Breast epithelium (tissue), 3 donors: ENCODE measurements at regions not wholly inside any gene's neighbourhood (a gene's known extent, or its start where the extent isn't known, plus 50 kb on each side); places are given as distances from the start of the nearest gene placed in this dataset.

ENCODE experiments used
- POLR2AphosphoS5 ChIP-seq, 3 donors: sonication (generic); formaldehyde crosslinking; IDR thresholded peaks; one replicate each; pipeline ENCODE4 v1.6.1; 2017; ENCODE audit warnings: antibody characterized with exemption in 3 of 3
- TF ChIP-seq, protein P1 (sequence below), 3 donors: fragments of 450-650 bp; IDR thresholded peaks; one replicate each; pipeline ENCODE4 v1.5.1; 2016 to 2017; ENCODE audit warnings: antibody characterized with exemption in 3 of 3, mild to moderate bottlenecking in 3 of 3, moderate library complexity in 3 of 3

DNA sequence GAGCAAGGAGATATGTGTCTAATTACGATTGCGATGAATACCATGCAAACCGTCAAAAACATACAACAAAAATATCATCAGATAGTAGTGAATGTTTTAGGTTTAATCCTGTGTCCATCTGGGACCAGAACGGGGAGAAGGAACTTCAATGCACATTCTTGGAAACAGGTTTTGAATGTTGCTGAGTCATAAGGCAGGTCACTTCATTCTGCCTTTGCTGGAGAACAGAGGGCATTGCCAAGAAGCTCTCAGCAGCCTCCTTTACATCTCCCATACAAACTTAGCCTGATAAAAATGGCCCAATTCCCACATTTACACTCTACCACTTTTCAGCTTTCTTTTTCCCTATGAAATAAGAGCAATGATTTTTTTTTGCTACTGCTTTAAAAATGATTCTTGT is 78.0 kb upstream of the KCNJ6 start:
- TF ChIP-seq, protein P1, sequence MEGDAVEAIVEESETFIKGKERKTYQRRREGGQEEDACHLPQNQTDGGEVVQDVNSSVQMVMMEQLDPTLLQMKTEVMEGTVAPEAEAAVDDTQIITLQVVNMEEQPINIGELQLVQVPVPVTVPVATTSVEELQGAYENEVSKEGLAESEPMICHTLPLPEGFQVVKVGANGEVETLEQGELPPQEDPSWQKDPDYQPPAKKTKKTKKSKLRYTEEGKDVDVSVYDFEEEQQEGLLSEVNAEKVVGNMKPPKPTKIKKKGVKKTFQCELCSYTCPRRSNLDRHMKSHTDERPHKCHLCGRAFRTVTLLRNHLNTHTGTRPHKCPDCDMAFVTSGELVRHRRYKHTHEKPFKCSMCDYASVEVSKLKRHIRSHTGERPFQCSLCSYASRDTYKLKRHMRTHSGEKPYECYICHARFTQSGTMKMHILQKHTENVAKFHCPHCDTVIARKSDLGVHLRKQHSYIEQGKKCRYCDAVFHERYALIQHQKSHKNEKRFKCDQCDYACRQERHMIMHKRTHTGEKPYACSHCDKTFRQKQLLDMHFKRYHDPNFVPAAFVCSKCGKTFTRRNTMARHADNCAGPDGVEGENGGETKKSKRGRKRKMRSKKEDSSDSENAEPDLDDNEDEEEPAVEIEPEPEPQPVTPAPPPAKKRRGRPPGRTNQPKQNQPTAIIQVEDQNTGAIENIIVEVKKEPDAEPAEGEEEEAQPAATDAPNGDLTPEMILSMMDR (IDR thresholded peaks at IDR 0.05) = no peak
- TF ChIP-seq POLR2AphosphoS5 (IDR thresholded peaks at IDR 0.05) = no peak
